ENCODE measurements at regions not wholly inside any gene's neighbourhood (a gene's known extent, or its start where the extent isn't known, plus 50 kb on each side); places are given as distances from the start of the nearest gene placed in this dataset.

DNA sequence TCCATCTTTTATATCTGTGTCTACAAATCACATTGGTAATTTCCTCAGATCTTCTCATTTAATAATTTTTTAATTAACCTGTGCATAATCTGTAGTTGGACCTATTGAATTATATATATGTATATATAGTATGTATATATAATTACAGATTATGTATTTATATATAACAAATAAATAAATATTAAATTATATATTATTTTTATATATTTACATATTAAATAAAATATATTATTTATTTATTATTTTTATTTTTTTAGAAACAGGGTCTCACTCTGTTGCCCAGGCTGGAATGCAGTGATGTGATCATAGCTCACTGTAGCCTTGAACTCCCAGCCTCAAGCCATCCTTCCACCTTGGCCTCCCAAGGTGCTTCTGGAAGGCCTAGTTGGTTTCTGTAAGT is 197.9 kb downstream of the FGF9 start:
- TF ChIP-seq, protein P1, sequence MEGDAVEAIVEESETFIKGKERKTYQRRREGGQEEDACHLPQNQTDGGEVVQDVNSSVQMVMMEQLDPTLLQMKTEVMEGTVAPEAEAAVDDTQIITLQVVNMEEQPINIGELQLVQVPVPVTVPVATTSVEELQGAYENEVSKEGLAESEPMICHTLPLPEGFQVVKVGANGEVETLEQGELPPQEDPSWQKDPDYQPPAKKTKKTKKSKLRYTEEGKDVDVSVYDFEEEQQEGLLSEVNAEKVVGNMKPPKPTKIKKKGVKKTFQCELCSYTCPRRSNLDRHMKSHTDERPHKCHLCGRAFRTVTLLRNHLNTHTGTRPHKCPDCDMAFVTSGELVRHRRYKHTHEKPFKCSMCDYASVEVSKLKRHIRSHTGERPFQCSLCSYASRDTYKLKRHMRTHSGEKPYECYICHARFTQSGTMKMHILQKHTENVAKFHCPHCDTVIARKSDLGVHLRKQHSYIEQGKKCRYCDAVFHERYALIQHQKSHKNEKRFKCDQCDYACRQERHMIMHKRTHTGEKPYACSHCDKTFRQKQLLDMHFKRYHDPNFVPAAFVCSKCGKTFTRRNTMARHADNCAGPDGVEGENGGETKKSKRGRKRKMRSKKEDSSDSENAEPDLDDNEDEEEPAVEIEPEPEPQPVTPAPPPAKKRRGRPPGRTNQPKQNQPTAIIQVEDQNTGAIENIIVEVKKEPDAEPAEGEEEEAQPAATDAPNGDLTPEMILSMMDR (IDR thresholded peaks at IDR 0.05; ENCODE audit: low read depth, low read length, missing control alignments) = no peak
- H3K4me3 ChIP-seq (replicated peaks; ENCODE audit: low read depth, low read length) = no peak overlapping the region
- no peak for DNase-seq (ENCODE audit: extremely low read depth, low read depth)

DNA sequence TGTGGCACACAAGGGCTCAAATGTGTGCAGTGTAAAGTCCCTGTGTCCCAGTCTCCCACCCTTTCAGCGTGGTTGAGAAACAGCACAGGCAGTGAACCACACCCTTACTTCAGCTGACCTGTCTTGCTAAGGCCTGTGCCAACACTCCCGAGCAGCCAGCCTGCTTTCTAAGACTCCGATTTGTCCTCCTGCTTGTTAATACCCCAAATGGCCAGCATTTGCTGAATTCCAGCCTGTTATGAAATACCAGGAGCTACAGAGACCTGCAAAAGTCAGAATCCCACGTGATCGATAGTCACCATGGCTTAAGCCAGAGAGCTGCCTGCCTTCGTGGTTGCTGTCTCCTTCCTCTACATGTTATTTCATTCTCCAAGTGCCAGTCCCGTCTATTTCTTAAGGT is 200.5 kb downstream of the FGF9 start:
- no peak for DNase-seq (ENCODE audit: extremely low read depth, low read depth)
- TF ChIP-seq, protein P1 (IDR thresholded peaks at IDR 0.05; ENCODE audit: low read depth, low read length, missing control alignments) = no peak
- no peak overlapping the region for H3K4me3 ChIP-seq (replicated peaks; ENCODE audit: low read depth, low read length)

DNA sequence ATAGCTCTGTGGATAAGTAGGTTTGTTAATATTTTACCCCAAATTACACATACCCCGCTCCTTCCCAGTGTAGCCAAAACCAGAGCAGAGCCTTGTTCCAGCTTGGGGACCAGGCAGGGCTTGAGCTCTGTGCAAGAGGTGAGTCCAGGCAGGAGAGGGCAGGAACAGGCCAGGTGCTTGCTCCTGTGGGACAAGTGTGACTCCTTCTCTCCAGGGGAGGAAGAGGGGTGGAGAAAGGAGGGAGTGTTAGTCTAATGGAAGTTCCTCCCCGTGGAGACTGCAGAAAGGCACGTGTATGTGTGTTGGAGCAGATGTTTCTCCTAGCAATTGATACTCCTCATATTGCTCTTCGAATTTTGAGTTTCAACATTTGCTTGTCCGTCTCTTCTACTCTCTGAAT is 201.0 kb downstream of the FGF9 start:
- DNase-seq (ENCODE audit: extremely low read depth, low read depth) = no peak
- H3K4me3 ChIP-seq (replicated peaks; ENCODE audit: low read depth, low read length) = no peak overlapping the region
- TF ChIP-seq, protein P1 (IDR thresholded peaks at IDR 0.05; ENCODE audit: low read depth, low read length, missing control alignments) = no peak

DNA sequence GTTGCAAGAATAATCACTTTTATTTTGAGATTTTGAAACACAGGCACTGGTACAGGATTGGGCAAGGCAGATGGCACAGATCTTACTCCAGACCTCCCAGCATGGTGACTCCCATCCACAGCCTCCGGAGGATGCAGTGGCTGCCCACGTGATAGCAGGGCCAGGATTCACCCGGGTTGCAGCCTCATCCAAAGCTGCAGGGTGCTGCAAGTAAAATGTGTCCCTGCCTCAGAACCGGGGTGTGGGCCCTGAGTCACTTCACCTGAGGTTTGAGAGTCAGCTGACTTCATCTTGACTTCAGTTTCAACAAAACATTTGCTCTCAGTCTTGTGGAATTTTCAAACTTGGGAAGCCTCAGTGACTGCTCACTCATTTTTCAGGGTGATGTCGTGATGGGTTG is 201.9 kb downstream of the FGF9 start:
- no peak for DNase-seq (ENCODE audit: extremely low read depth, low read depth)
- H3K4me3 ChIP-seq (replicated peaks; ENCODE audit: low read depth, low read length) = no peak overlapping the region
- TF ChIP-seq, protein P1 (IDR thresholded peaks at IDR 0.05; ENCODE audit: low read depth, low read length, missing control alignments) = no peak

DNA sequence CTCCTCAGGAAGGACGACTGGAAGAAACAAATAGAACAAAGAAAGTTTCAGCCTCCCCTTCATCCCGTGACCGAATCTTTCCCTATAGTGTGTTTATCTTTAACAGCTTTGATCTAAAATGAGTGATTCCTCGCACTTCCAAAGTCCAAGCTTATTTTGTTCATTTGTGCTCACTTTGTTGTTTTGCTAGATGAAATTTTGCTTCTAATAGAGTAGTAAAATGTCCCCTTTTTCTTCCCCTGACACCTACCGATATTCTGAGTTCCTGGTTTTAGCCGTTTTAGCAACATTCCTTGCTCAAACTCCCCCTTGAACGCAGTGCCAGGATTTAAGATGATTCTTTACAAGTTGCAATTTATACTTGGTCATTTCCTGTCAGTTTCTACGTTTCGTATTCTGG is 204.2 kb downstream of the FGF9 start:
- TF ChIP-seq, protein P1 (IDR thresholded peaks at IDR 0.05; ENCODE audit: low read depth, low read length, missing control alignments) = no peak
- no peak for DNase-seq (ENCODE audit: extremely low read depth, low read depth)

DNA sequence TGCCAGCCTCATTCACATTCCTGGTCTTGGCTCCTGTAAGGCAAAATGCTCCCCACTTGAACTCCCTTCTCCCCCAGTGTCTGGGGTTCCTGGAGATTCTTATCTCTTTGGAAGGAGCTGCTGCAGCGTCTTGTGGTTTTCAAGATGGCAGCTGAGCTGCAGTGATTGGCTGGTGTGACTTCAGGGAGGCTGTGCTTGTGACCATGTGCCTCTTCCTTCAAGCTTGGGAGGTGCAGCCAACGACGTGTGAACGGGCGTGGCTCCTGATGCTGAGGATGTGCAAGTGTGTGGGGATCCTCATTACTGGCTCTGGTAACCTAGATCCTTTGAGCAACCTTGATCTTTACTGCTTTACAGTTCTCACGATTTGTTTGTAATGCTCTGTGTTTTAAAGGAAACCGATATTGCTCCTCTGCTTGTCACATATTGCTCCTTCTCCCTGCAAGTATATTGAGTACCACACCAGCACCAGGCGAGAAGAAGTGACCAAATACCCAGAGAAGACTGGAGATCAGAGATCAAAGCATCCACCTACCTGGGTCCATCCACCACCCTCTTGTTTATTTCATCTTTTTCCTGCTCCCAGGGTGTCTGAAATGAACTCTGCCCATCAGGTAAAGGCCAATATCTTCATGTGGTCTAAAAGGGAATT is 208.5 kb downstream of the FGF9 start:
- no peak overlapping the region for H3K4me3 ChIP-seq (replicated peaks; ENCODE audit: low read depth, low read length)
- TF ChIP-seq, protein P1 (IDR thresholded peaks at IDR 0.05; ENCODE audit: low read depth, low read length, missing control alignments) = no peak
- no peak for DNase-seq (ENCODE audit: extremely low read depth, low read depth)

More for the DNA sequence above, 204.2 kb downstream of the FGF9 start:
- H3K4me3 ChIP-seq (replicated peaks; ENCODE audit: low read depth, low read length) = no peak overlapping the region

DNA sequence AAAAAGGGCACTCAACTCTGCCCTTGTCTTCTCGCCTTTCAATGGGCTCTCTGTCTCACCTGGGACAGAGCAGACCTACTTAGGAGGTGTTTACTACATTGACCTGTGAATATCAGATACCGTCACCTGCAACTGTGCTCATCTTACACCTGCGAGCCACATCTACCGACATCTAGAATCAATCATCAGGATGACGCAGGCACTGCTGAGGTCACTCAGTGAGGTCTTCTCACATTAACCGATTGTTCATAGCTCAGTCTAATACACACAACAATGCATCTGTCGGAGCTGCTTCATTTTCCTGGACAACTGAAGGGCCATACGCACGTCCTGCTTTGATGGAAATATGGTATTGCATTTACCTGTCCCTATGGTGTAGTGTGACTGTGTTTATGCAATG is 211.9 kb downstream of the FGF9 start:
- no peak overlapping the region for H3K4me3 ChIP-seq (replicated peaks; ENCODE audit: low read depth, low read length)
- DNase-seq (ENCODE audit: extremely low read depth, low read depth) = no peak
- TF ChIP-seq, protein P1 (IDR thresholded peaks at IDR 0.05; ENCODE audit: low read depth, low read length, missing control alignments) = no peak
